GM12891 (cell line): ENCODE measurements at regions not wholly inside any gene's neighbourhood (a gene's known extent, or its start where the extent isn't known, plus 50 kb on each side); places are given as distances from the start of the nearest gene placed in this dataset.

Experiments used
- DNase-seq: peaks from one replicate; pipeline ENCODE4 v3.0.0; 2011; ENCODE audit warnings: low spot score; ENCODE audit not compliant: insufficient read length
- FAIRE-seq: peaks from 2 replicates; lab custom pipeline; 2011; peaks lifted over from hg19 to GRCh38; lab: Jason Lieb, UNC
- PAX5 ChIP-seq: IDR thresholded peaks from 2 replicates; pipeline ENCODE4 v1.6.1; 2011; ENCODE audit warnings: low read length, moderate library complexity, mild to moderate bottlenecking; ENCODE audit not compliant: insufficient read depth, severe bottlenecking
- POLR2A ChIP-seq: IDR thresholded peaks from 2 replicates; pipeline ENCODE4 v1.6.1; 2011; ENCODE audit warnings: low read depth, low read length, control low read depth
- POLR2AphosphoS5 ChIP-seq: IDR thresholded peaks from 2 replicates; pipeline ENCODE4 v1.6.1; 2011; ENCODE audit warnings: low read depth, low read length, control low read depth
- POU2F2 ChIP-seq: IDR thresholded peaks from 2 replicates; pipeline ENCODE4 v1.6.1; 2011; ENCODE audit warnings: low read depth, mild to moderate bottlenecking, control low read depth, low read length, moderate library complexity
- SPI1 ChIP-seq: IDR thresholded peaks from 2 replicates; pipeline ENCODE4 v1.6.1; 2011; ENCODE audit warnings: low read depth, low read length, control low read depth
- TAF1 ChIP-seq: IDR thresholded peaks from 2 replicates; pipeline ENCODE4 v1.6.1; 2011; ENCODE audit warnings: low read depth, low read length, control low read depth

GRCh38 chr3:124256599-124256998 is 264.7 kb upstream of the ROPN1 start:
- DNase-seq (no peak), FAIRE-seq (no peak)
- TF ChIP-seq POLR2A (no peak), POLR2AphosphoS5 (no peak), POU2F2 (no peak), PAX5 (no peak), SPI1 (no peak), TAF1 (no peak)

GRCh38 chr3:124257336-124257864 is 265.5 kb upstream of the ROPN1 start:
- FAIRE-seq (no peak), DNase-seq (no peak)
- TF ChIP-seq PAX5 (no peak), SPI1 (peak; percentile 77)

- no peak for FAIRE-seq
- DNase-seq = no peak
- no peak for TF ChIP-seq POLR2A
- no peak for TF ChIP-seq SPI1
Observed at GRCh38 chr3:124258057-124258500, 266.2 kb upstream of the ROPN1 start.

DNA sequence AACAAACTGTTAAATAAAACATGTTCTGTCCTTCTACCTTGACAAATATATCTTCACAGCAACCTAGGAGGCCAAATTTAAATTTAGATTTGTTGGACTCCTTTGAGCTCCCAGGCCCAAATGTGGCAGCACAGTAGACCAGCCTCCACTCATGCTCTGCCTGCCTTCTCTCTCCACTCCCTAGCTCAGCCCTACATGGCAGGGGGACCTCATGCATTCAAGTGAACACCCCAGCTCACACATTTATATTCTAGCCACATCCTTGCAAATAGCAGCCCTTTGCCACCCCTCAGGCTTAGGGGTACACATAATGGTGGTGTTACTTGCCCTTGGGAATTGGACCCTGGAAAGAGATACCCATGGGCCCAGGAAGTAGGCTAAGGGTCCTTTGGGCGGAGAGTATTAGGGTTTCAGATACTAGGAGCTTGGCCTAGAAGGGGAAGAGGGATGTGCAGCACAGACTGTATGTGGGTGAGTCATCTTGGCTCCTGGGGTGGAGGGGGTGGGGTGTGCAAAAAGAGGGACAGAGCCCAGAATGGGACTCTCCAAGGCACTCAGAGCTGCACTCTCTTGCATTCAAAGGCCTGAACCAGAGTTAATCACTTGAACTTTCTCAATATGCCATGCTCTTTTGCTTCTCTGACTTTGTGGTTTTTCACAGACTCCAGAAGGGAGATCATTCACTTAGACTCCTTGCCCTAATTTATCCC is 268.4 kb upstream of the ROPN1 start:
- no peak for FAIRE-seq
- no peak for TF ChIP-seq TAF1
- TF ChIP-seq PAX5 = no peak
- TF ChIP-seq POLR2A = no peak
- no peak for TF ChIP-seq SPI1
- no peak for TF ChIP-seq POU2F2
- TF ChIP-seq POLR2AphosphoS5 = no peak
- no peak for DNase-seq

DNA sequence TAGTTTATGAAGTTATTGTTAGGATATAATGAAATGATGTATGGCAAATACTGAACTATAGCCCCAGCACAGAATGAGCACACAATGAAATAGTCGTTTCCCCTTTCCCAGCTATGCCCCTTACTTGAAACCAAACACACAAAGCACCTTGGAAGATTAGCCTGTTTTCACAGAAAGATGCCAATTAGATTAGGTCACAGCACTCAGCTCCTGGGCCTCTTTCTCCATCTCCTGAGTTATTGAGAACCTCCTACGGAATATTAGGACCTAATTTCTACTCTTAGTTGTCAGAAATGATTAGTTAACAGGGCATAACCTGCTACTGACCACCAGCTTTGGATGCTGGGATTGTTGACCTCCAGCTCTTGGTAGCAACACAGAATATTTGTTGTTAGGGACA is 269.4 kb upstream of the ROPN1 start:
- no peak for TF ChIP-seq POLR2A
- TF ChIP-seq SPI1 = no peak
- TF ChIP-seq POU2F2 = no peak
- TF ChIP-seq POLR2AphosphoS5 = no peak
- no peak for TF ChIP-seq PAX5
- TF ChIP-seq TAF1 = no peak
- FAIRE-seq (no peak), DNase-seq (no peak)

- no peak for TF ChIP-seq POU2F2
- TF ChIP-seq SPI1 = no peak
- no peak for TF ChIP-seq POLR2A
- no peak for TF ChIP-seq PAX5
- no peak for TF ChIP-seq TAF1
- no peak for TF ChIP-seq POLR2AphosphoS5
- FAIRE-seq (no peak), DNase-seq (no peak)
Observed at GRCh38 chr3:124263168-124263567, 271.2 kb upstream of the ROPN1 start.

GRCh38 chr3:124264346-124264745 is 272.4 kb upstream of the ROPN1 start:
- DNase-seq (no peak), FAIRE-seq (no peak)
- TF ChIP-seq POLR2AphosphoS5 (no peak), POU2F2 (no peak), SPI1 (no peak), PAX5 (no peak), TAF1 (no peak), POLR2A (no peak)

- no peak for TF ChIP-seq POU2F2
- TF ChIP-seq PAX5 = no peak
- no peak for TF ChIP-seq SPI1
- TF ChIP-seq TAF1 = no peak
- TF ChIP-seq POLR2AphosphoS5 = no peak
- TF ChIP-seq POLR2A = no peak
- no peak for DNase-seq
- no peak for FAIRE-seq
Observed at GRCh38 chr3:124266487-124266886, 274.6 kb upstream of the ROPN1 start.

GRCh38 chr3:124267406-124267805 is 275.5 kb upstream of the ROPN1 start:
- TF ChIP-seq POLR2AphosphoS5 (no peak), SPI1 (no peak), POU2F2 (no peak), TAF1 (no peak), POLR2A (no peak), PAX5 (no peak)
- FAIRE-seq = no peak
- no peak for DNase-seq

GRCh38 chr3:124268355-124268754 is 276.4 kb upstream of the ROPN1 start:
- DNase-seq (no peak), FAIRE-seq (no peak)
- no peak for TF ChIP-seq POU2F2
- TF ChIP-seq POLR2A = no peak
- TF ChIP-seq TAF1 = no peak
- TF ChIP-seq SPI1 = no peak
- no peak for TF ChIP-seq PAX5
- no peak for TF ChIP-seq POLR2AphosphoS5
